ENCODE measurements at regions not wholly inside any gene's neighbourhood (a gene's known extent, or its start where the extent isn't known, plus 50 kb on each side); places are given as distances from the start of the nearest gene placed in this dataset.

- H3K36me3 ChIP-seq (ENCODE audit: control insufficient read depth in 2 of 2, extremely low read depth in 1 of 2, insufficient read depth in 2 of 2, low read length in 2 of 2): no peaks in the 10 kb centered on the region
- no peak for FAIRE-seq
Measured at GRCh38 chr15:97316362-97316761, 644.1 kb upstream of the ARRDC4 start.

GRCh38 chr15:97317163-97317562 is 643.3 kb upstream of the ARRDC4 start:
- dilution Hi-C loops (cut with MboI; ENCODE audit: extremely low pct_ligation_motif_present, low sequenced_read_pairs): no loop called here
- Histone ChIP-seq H3K27me3 (ENCODE audit: control insufficient read depth in 2 of 2, insufficient read depth in 2 of 2, low read length in 2 of 2) (no peaks in the 10 kb centered on the region), H3K9me1 (replicated peaks; ENCODE audit: control insufficient read depth, extremely low read depth, insufficient read depth, low read length) (no peaks in the 10 kb centered on the region), H3K36me3 (ENCODE audit: control insufficient read depth in 2 of 2, extremely low read depth in 1 of 2, insufficient read depth in 2 of 2, low read length in 2 of 2) (no peaks in the 10 kb centered on the region), H4K20me1 (replicated peaks; ENCODE audit: control insufficient read depth, extremely low read depth, insufficient read depth, low read length) (no peaks in the 10 kb centered on the region), H3K27ac (ENCODE audit: insufficient read depth, low read depth, low read length) (no peak overlapping the region), H3K4me3 (replicated peaks in 1 of 3; ENCODE audit: insufficient read depth in 1 of 3, low read depth in 1 of 3, low read length in 3 of 3) (no peak overlapping the region), H2AFZ (ENCODE audit: low read depth, low read length) (no peak overlapping the region), H3K79me2 (ENCODE audit: control insufficient read depth, insufficient read depth, low read length) (no peaks in the 10 kb centered on the region), H3K4me2 (ENCODE audit: insufficient read depth, low read length) (no peak overlapping the region), H3K9me3 (replicated peaks; ENCODE audit: control insufficient read depth, insufficient read depth, low read length) (peaks cover 2% of the 10 kb centered on the region), H3K4me1 (ENCODE audit: control insufficient read depth, extremely low read depth, insufficient read depth, low read length) (no peaks in the 10 kb centered on the region), H3K9ac (replicated peaks; ENCODE audit: extremely low read depth, insufficient read depth, low read length) (no peak overlapping the region)
- no TSS peak for BruUV-seq (replicated peaks)
- CTCF ChIA-PET: no interaction called here
- intact Hi-C loops (cut with micrococcal nuclease): no loop called here
- POLR2A ChIA-PET: no interaction called here
- TF ChIP-seq POLR2A (IDR thresholded peaks at IDR 0.05; ENCODE audit: low read depth, low read length): no peak
- TF ChIP-seq EZH2 (IDR thresholded peaks at IDR 0.05; ENCODE audit: borderline replicate concordance, low read depth, low read length, severe bottlenecking): no peak
- no peak for TF ChIP-seq POLR2AphosphoS5 (IDR thresholded peaks at IDR 0.05; ENCODE audit: insufficient read depth, low read depth, low read length)
- no peak for TF ChIP-seq MAX (IDR thresholded peaks at IDR 0.05; ENCODE audit: insufficient read depth, insufficient read length)
- TF ChIP-seq CTCF (IDR thresholded peaks at IDR 0.05; ENCODE audit: extremely low read depth in 1 of 2, insufficient read depth in 1 of 2, low read depth in 1 of 2, low read length in 2 of 2): no peak
- FAIRE-seq (no peak), DNase-seq (ENCODE audit: low read depth, low spot score) (no peak)

More at GRCh38 chr15:97316362-97316761, 644.1 kb upstream of the ARRDC4 start:
- DNase-seq (ENCODE audit: low read depth, low spot score): no peak
- H3K4me2 ChIP-seq (ENCODE audit: insufficient read depth, low read length): no peak overlapping the region
- no peak overlapping the region for H3K27ac ChIP-seq (ENCODE audit: insufficient read depth, low read depth, low read length)
- intact Hi-C loops (cut with micrococcal nuclease): no loop called here
- peaks cover 2% of the 10 kb centered on the region for H3K9me3 ChIP-seq (replicated peaks; ENCODE audit: control insufficient read depth, insufficient read depth, low read length)
- no peaks in the 10 kb centered on the region for H3K79me2 ChIP-seq (ENCODE audit: control insufficient read depth, insufficient read depth, low read length)
- BruUV-seq (replicated peaks): no TSS peak
- no peaks in the 10 kb centered on the region for H3K4me1 ChIP-seq (ENCODE audit: control insufficient read depth, extremely low read depth, insufficient read depth, low read length)
- no peaks in the 10 kb centered on the region for H4K20me1 ChIP-seq (replicated peaks; ENCODE audit: control insufficient read depth, extremely low read depth, insufficient read depth, low read length)
- dilution Hi-C loops (cut with MboI; ENCODE audit: extremely low pct_ligation_motif_present, low sequenced_read_pairs): no loop called here
- POLR2A ChIA-PET: no interaction called here
- H2AFZ ChIP-seq (ENCODE audit: low read depth, low read length): no peak overlapping the region
- H3K9ac ChIP-seq (replicated peaks; ENCODE audit: extremely low read depth, insufficient read depth, low read length): no peak overlapping the region
- no peaks in the 10 kb centered on the region for H3K27me3 ChIP-seq (ENCODE audit: control insufficient read depth in 2 of 2, insufficient read depth in 2 of 2, low read length in 2 of 2)
- H3K9me1 ChIP-seq (replicated peaks; ENCODE audit: control insufficient read depth, extremely low read depth, insufficient read depth, low read length): no peaks in the 10 kb centered on the region
- CTCF ChIA-PET: no interaction called here
- H3K4me3 ChIP-seq (replicated peaks in 1 of 3; ENCODE audit: insufficient read depth in 1 of 3, low read depth in 1 of 3, low read length in 3 of 3): no peak overlapping the region
- TF ChIP-seq GATA2 (IDR thresholded peaks at IDR 0.05; ENCODE audit: insufficient read depth, insufficient read length, low read depth, low read length) (no peak), JUN (IDR thresholded peaks at IDR 0.05; ENCODE audit: borderline replicate concordance, insufficient read depth, insufficient read length, low read depth) (no peak), POLR2AphosphoS5 (IDR thresholded peaks at IDR 0.05; ENCODE audit: insufficient read depth, low read depth, low read length) (no peak), EZH2 (IDR thresholded peaks at IDR 0.05; ENCODE audit: borderline replicate concordance, low read depth, low read length, severe bottlenecking) (no peak), CTCF (IDR thresholded peaks at IDR 0.05; ENCODE audit: extremely low read depth in 1 of 2, insufficient read depth in 1 of 2, low read depth in 1 of 2, low read length in 2 of 2) (no peak)

Data from endothelial cell of umbilical vein (primary cell).